GM21825 (cell line): ENCODE measurements at regions not wholly inside any gene's neighbourhood (a gene's known extent, or its start where the extent isn't known, plus 50 kb on each side); places are given as distances from the start of the nearest gene placed in this dataset.
"Not testable (repeated sequence)": the region's sequence is repeated elsewhere in the genome, so short reads cannot be mapped to it uniquely, and the experiment has no call there.

ENCODE experiments used
- ATAC-seq: cut with Tn5 transposase; IDR thresholded peaks from one replicate; pipeline ENCODE4 v1.9.1; 2021; ENCODE audit warnings: mild to moderate bottlenecking, moderate library complexity; ENCODE audit not compliant: unreplicated experiment

- ATAC-seq = no peak
Observed at GRCh38 chr2:88396209-88396608, 56.3 kb downstream of the FOXI3 start.

DNA sequence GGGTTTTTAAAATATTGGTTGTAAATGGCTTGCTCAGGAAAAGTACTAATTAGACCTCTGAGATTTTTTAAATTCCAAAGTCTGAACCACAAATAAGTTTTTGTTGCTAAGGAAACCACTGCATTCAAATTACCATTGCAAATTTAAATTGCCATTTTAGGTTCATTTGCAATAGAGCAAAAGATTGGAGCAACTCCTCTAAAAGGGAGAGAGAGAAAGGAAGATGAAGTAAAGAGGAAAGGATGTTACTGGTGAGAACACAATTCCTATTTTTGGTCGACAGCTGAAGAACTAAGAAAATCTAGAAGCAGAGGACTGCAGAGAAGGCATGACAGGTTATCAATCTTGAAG lies 74.9 kb downstream of the FOXI3 start:
- no peak for ATAC-seq

GRCh38 chr2:88372042-88372441 lies 80.5 kb downstream of the FOXI3 start:
- no peak for ATAC-seq

GRCh38 chr2:88365408-88365807 lies 87.1 kb downstream of the FOXI3 start:
- not testable (repeated sequence) for ATAC-seq

- ATAC-seq = no peak
Observed at GRCh38 chr2:88355486-88355885, 97.0 kb downstream of the FOXI3 start.

DNA sequence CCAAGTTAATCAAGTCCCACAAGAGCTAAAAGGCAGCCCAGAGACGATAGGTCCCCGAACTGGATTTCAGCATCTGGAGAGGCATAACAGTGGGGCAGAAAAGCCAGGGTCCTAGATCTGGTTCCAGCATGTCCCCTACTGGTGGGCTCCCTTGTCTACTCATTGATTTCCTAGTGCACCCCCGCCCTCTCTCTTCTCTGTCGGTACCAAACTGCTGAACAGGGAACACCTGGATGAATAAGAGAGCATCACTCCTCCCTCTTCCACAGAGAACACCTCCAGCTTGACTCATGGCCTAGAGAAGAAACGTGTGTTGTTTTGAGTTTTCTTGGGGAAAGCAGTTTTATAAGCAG lies 101.3 kb downstream of the FOXI3 start:
- no peak for ATAC-seq

DNA sequence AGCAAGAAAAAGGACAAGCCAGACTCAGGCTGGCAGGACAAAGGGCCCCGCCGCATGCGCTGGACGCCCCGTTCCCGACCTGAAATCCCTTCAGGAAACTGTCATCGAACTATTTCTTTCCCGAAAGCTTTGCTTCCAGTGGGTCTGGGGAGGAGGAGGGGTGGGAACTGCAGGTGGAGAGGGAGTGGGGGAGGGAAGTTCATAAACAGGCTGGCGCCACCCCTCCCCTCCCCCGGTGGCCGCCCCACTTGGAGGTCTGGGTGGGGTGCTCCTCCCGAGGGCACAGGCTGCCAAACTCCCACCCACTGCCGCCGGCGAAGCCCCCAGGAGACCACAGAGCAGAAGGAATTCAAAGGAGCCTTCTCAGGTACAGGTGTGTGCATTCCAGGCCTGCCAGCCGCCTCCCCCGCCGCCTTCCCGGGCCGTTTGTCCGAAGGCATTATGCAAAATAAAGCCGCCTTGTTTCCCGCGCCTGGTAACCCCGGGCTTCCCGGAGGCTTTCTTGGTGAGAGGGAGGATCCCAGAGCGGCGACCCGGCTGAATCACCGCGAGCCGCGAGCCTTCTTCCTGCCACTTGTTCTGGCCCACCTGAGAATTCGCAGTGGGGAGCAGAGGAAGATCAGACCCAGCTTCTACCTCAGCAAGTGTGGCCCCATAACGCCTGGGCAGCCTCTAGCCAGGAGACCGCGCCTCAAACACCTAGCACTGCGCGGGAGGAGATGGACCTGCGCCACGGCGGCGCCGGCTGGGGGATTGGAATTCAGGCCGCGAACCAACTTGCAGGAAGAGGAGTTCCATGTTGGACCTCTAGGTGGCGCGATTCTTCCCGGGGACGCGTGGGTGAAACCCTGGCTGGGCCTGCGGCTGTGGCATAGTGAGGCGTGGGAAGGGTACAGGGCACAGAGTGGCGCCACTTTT lies 101.9 kb downstream of the FOXI3 start:
- ATAC-seq = no peak

DNA sequence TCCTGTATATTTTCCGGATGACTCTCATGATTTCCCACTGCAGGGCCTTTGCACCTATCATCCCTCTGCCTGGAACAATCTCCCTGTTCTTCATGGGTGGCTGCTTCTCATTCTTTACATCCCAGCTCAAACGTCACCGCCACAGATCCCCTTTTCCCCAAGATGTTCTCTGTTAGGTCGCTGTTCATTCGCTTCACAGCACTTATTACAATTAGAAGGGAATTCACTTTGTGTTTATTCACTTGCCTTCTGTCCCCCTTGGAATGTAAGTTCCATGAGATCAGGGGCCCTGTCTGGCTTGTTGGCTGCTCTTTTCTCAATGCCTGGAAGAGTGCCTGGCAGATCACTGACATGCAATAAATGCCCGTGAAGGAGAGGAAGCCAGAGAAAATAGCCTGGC lies 106.7 kb downstream of the FOXI3 start:
- no peak for ATAC-seq

DNA sequence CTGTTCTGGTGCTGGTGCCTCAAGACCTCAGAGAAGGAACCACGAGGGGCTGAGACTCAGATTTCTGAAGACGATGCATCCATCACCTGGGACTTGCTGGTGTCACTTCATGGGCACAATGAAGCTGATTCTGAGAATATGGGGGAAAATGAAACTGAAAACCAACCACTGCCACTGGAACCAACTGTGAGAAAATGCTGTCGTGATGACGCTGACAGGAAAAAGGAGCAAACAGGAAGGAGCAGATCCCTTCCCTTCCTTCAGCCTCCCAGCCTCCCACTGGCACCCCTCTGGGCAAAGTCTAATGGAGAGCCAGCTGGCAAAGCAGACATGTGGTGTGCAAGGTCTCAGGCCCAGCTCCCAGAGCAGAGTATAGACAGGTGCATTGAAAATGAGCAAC lies 109.7 kb downstream of the FOXI3 start:
- no peak for ATAC-seq

DNA sequence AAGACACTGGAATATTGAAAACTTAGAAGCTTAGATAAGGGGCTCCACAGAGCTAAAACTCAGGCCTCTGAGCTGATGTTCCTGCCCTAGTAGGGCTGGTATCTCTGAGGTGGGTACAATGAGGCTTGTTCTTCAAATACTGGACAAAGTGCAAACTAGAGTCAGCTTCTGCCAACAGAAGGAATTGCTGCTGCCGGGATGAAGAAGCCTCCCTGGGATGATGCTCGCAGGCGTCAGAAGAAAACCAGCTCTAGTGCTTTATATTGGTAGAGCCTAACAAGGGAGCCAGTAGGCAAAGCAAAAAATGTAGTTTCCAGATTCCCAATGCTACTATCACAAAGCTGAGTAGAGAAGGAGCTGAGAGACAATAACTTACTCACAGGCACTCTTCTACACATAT lies 118.1 kb downstream of the FOXI3 start:
- no peak for ATAC-seq

- ATAC-seq = no peak
Observed at GRCh38 chr2:88331239-88331638, 121.3 kb downstream of the FOXI3 start.

DNA sequence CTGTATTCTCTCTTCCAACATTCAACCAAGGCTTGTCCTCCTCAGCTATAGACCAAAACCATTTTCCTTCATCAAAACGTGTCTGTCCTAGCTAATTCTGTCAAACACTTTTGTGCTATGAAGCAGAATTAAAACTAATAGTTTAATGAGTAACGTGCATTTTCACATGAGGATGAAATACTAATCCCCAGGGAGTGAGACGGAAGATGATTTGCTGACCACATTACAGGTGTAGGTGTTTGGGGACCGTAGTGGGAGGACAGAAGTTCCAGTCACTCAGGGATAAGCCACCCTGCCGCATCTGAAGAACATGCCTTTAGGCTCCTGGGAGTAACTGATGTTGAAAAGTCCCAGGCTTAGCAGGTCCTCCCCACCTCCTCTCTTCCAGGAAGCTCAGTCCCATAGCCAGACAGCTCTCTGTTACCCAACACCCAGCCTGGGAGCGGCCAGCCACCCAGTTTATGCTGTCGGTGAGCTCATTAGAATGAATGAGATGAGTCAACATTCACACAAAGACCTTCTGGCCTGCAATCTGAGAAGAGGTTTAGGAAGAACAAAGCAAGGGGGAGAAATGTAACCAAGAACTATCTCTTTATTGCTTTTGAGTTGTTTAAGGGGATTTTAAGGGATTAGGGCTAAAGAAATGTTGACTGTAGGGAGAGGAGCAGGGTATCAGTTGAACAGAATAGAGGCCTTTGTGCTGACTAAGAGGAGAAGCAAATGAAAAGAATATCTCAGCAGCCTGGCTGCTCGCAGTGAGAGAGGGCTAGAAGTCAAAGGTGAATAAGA lies 122.5 kb downstream of the FOXI3 start:
- peak; percentile 79 for ATAC-seq

DNA sequence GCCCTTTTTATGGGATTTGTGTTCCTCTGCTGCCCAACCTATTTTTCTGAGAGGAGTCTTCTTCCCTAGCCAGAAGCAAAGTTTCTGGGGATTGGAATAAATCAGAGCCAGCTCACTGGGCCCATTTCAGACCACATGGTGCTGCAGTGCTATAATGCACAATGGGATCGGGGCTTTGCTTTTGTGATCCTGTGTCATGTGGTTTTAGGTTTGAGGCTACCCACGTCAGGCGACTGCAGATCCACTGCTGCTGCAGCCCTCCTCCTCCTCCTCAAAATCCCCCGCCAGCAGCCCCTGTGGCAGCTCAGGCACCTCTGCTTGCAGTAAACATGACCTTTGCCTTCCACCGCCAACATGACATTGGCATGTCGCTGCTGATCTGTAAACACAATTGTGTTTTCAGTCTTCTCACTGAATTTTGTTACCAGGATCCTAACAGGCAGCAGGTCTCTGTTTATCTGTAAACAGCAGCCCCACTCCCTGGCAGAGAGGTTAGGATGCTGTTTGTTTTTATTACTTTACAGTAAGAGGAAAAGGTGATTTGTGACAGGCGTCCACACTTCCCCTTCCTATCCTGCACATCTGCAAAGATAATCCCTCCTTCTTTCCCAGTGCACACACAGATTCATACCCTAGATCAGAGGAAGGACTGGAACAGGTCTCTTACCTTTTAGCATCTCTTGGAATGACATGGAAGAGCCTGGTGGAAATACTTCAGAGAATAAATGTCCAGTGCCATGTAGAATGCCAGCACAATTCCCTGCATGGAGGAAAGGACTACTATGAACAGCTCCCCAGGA lies 130.8 kb downstream of the FOXI3 start:
- no peak for ATAC-seq

DNA sequence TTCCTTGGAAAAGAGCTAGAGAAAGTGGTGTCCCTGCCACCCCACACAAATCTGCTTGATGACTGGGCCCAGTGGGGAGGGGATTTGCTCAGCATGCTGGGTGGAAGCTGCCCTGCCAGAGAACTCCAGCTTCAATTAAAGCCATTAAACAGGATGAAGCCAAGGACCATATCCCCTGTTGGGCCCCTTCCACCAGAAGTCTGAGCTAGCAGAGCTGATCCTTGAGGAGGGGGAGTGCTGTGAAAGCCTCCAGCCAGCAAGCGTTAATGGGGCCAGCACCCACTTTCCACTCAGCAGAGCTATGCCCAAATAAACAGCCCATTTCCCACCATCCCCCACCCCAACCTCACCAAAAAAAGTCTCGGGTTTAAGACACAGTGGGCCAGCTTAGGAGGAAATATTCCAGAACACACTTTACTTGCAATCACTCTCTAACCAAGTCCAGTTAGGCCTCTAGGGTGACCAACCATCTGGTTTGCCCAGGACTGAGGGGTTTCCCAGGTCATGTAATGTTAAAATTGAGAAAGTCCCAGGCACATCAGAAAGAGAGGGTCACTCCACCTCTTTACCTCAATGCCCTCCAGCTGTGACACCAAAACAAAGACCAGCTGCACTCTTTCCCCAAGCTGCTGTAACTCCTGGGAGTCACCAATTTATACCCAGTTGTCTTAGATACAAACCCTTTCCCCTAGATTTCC lies 132.3 kb downstream of the FOXI3 start:
- ATAC-seq = no peak

- no peak for ATAC-seq
Observed at GRCh38 chr2:88318956-88319330, 133.6 kb downstream of the FOXI3 start.

GRCh38 chr2:88318071-88318955 lies 134.2 kb downstream of the FOXI3 start:
- ATAC-seq = no peak

DNA sequence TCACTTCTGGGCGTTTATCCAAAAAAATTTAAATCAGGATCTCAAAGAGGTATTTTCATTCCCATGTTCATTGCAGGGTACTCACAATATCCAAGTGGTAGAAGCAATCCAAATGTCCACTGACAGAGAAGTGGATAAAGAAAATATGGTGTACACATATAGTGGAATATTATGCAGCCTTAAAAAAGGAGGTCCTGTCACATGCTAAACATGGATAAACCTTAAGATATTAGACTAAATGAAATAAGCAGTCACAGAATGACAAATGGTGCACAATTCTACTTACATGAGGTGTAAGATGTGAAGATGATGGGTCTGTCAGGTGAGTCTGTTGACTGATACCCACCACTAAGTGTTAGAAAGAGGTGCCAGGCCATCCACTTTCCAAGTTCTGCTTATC lies 140.6 kb downstream of the THNSL2 start:
- ATAC-seq = no peak

GRCh38 chr2:88307817-88308216 lies 137.7 kb downstream of the THNSL2 start:
- no peak for ATAC-seq

DNA sequence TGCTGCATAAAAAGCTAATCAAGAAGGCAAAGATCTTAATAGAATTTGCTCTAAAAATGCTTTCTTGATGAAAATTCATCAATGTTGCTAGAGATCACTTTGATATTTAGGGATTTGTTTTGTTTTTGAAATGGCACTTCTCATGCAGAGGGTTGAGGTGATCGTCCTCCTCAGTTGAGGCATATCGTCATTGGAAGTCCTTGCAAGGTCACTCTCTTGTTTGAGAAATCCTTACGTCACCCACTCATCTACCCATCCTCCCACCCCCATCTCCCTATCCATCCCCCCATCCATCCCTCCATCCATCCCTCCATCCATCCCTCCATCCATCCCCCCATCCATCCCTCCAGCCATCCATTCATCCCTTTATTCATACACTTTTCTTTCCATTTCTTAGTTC lies 133.7 kb downstream of the THNSL2 start:
- ATAC-seq = no peak

DNA sequence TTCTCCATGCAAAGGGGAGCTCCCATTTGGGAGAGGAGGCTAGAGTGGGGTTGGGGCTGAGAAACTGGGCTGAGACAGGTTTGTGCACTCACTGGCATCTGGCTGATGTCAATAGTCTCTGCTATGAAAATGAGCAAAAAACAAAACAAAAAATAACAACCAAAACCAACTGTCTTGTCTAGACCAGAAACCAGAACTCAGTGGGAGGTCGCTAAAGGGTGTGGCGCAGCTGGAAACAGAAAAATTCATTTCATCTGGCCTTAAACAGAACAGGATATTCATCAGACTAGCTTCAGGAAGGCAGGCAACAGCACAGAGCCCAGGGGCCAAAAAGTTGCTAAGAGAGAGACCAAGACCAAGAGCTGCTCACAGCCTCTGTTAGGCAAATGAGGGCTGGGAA lies 126.1 kb downstream of the THNSL2 start:
- ATAC-seq = no peak
